Natural killer cell treated with Interleukin-12 subunit alpha and Interleukin-12 subunit beta and Interleukin-15 and Interleukin-18, amount 100 ng/mL, for 72 hours (primary cell): ENCODE measurements at regions not wholly inside any gene's neighbourhood (a gene's known extent, or its start where the extent isn't known, plus 50 kb on each side); places are given as distances from the start of the nearest gene placed in this dataset.

Experiments used
- ATAC-seq, 2 donors: fragments of 150-1000 bp; cut with Tn5 transposase in 1 of 2; sonication (Bioruptor Pico), chemical (Tn5 transposase) in 1 of 2; 2 replicates each; pipeline ENCODE4 v1.10.0; 2021
- DNase-seq: peaks from one replicate; pipeline ENCODE4 v3.0.0; 2022; ENCODE audit warnings: low spot score
- H3K27ac Mint-ChIP-seq, 2 donors: 1 replicate in 1 of 2; 2 replicates in 1 of 2; pipeline ENCODE4 v1.8.0; 2022; ENCODE audit warnings: mixed read lengths in 2 of 2, mild to moderate bottlenecking in 1 of 2, moderate library complexity in 1 of 2
- H3K27me3 Mint-ChIP-seq, 2 donors: 1 replicate in 1 of 2; 2 replicates in 1 of 2; pipeline ENCODE4 v1.8.0; 2022; ENCODE audit warnings: mixed read lengths in 2 of 2
- H3K36me3 Mint-ChIP-seq: one replicate; pipeline ENCODE4 v1.8.0; 2022; ENCODE audit warnings: mixed read lengths
- H3K4me1 Mint-ChIP-seq, 2 donors: 1 replicate in 1 of 2; 2 replicates in 1 of 2; pipeline ENCODE4 v1.8.0; 2022; ENCODE audit warnings: low read depth in 2 of 2, mixed read lengths in 2 of 2, mild to moderate bottlenecking in 1 of 2
- H3K4me3 Mint-ChIP-seq: one replicate; pipeline ENCODE4 v1.8.0; 2022; ENCODE audit warnings: mixed read lengths
- H3K9me3 Mint-ChIP-seq: 2 replicates; pipeline ENCODE4 v1.8.0; 2022; ENCODE audit warnings: mixed read lengths

DNA sequence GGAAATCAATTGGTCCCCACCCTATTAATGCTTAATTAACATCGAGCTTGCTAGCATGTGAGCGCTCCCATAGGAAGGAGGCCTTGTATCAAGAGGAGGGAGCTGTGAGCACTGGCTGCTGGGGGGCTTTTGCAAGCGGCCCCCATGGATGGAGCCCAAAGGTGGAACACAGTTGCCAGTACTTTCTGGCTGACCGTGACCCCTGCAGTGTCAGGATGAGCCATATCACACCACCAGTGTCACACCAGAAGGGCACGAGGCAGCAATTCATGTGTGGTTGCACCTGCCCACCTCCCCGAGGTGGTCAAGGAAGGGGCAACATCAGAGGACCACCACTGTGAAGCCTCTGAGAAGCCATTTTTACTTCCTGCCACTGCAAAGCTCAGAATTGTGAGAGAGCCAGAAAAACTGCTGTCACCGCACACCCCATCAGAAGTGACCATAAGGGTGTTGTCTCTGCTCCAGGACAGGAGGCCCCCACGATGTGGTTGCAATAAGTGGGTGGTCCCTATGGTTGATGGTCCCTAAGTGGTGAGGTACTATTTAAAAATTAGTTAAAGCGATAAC, 99.8 kb upstream of the RAB6C start:
- peaks cover 5 to 8% of the 10 kb centered on the region in 2 donors for H3K4me1 Mint-ChIP-seq
- H3K4me3 Mint-ChIP-seq: no peak overlapping the region
- no peaks in the 10 kb centered on the region for H3K36me3 Mint-ChIP-seq
- no peak for DNase-seq
- no peaks in the 10 kb centered on the region for H3K27me3 Mint-ChIP-seq
- no peak for ATAC-seq
- no peaks in the 10 kb centered on the region for H3K9me3 Mint-ChIP-seq
- no peak overlapping the region for H3K27ac Mint-ChIP-seq

DNA sequence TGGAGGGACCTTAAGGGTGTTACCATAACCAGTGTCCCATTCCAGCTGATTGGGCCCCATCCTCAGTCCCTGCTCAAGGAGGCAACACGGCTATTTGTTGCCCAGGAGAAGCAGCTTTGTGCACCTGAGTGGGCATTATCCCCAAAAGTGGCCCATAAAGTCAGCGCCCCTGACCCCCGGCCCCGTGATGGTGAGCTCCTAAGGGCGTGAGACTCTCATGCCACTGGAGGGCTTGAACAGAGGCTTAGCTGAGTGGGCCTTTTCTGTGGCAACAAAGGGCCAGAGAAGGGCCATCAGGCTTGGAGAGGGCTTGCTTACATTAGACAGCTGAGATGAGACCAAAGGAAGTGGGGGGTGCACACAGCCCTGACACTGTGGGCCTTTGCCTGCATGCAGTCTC, 99.2 kb upstream of the RAB6C start:
- Mint-ChIP-seq H3K36me3 (no peaks in the 10 kb centered on the region), H3K4me1 (peaks cover 5 to 8% of the 10 kb centered on the region in 2 donors), H3K9me3 (no peaks in the 10 kb centered on the region), H3K27ac (no peak overlapping the region), H3K27me3 (no peaks in the 10 kb centered on the region), H3K4me3 (no peak overlapping the region)
- ATAC-seq: no peak
- DNase-seq: no peak

DNA sequence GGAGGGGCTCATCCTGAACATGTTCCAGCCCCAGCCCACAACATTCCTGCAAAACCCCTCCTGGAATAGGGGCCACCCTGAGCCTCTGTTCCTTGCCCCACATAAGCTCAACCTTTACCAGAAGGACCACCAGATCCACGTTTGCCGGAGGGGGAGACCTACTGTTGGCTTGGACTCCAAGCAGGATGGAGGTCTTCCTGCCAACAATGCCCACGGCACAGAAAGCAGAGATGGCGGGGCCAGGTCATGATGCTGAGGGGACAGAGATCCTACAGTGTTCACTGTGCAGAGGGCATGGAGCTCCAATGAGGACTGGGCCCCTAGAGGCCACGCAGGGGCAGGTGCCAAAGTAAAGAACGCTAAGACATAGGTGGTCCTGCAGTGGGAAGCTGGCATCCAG, 98.5 kb upstream of the RAB6C start:
- no peak overlapping the region for H3K27ac Mint-ChIP-seq
- no peak overlapping the region for H3K4me3 Mint-ChIP-seq
- no peaks in the 10 kb centered on the region for H3K27me3 Mint-ChIP-seq
- H3K36me3 Mint-ChIP-seq: no peaks in the 10 kb centered on the region
- ATAC-seq (no peak), DNase-seq (no peak)
- no peaks in the 10 kb centered on the region for H3K9me3 Mint-ChIP-seq
- H3K4me1 Mint-ChIP-seq: peaks cover 5 to 8% of the 10 kb centered on the region in 2 donors

DNA sequence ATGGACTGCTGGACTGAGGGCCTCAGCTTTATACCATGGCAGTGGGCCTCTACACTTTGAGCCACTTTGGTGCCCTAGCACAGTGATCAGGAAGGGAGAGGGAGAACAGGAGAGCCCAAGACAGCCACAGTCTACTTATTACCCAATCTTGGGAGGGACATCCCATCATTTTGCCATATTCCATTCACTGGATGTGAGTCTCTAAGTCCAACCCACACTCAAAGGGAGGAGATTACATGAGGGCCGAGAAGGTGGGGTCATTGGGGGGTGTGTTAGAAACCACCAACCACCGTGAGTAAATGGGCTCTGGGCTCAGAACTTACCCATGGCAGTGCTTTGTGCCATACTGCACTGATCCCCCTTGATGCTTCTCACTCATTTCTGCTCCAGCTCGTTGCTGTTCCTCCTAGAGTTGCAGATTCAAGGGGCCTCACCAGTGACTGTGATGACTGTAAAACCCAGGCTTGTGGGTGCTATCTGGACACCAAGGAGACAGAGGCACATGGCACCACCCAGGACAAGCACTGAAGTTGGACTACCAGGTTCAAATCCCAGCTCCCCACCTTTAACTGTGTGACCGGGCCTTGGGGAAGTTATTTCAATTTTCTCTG, 97.6 kb upstream of the RAB6C start:
- Mint-ChIP-seq H3K27ac (no peak overlapping the region), H3K9me3 (no peaks in the 10 kb centered on the region), H3K4me3 (no peak overlapping the region), H3K4me1 (peaks cover under 1 to 3% of the 10 kb centered on the region in 2 donors), H3K27me3 (no peaks in the 10 kb centered on the region), H3K36me3 (no peaks in the 10 kb centered on the region)
- DNase-seq (no peak), ATAC-seq (no peak)

DNA sequence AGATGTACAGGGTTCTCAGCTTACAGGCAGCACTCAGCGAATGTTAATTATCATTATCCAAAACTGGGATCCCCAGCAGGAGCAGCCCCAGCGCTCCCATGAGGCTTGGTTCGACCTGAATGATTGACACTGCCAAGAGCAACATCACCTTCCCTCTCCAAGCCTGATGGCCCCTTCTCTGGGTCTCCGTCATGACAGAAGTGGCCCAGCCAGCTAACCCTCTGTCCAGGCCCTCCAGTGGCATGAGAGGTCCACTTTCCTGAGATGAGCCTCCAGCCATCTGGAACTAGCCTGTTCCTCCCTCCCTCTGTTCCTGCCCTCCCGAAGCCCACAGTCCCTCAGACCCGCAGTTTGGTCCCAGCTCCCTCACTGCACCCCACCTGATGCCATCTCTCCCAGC, 97.0 kb upstream of the RAB6C start:
- H3K27ac Mint-ChIP-seq: no peak overlapping the region
- ATAC-seq (no peak), DNase-seq (no peak)
- no peaks in the 10 kb centered on the region for H3K9me3 Mint-ChIP-seq
- H3K27me3 Mint-ChIP-seq: peaks cover 0 to 1% of the 10 kb centered on the region in 2 donors
- H3K4me1 Mint-ChIP-seq: no peaks in the 10 kb centered on the region
- H3K36me3 Mint-ChIP-seq: no peaks in the 10 kb centered on the region
- H3K4me3 Mint-ChIP-seq: no peak overlapping the region

DNA sequence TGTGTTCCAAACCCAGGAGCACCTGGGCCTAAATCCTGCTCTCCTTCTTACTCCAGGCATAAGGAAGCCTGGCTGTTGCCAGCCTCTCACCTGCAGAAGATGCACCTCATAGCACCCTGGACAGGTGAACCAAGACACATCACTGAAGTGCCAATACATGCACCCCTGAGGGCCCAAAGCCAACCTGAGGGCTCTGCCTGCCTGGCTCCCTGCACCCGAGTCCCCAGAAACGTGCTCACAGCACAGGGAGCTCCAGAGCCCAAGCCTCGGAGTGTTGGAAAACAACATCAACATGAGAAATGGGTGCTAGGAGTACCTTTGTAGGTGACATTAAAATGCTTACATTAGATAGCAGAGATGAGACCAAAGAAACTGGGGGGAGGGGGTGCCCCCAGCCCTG, 96.3 kb upstream of the RAB6C start:
- no peak overlapping the region for H3K4me3 Mint-ChIP-seq
- peaks cover 0 to 4% of the 10 kb centered on the region in 2 donors for H3K27me3 Mint-ChIP-seq
- no peaks in the 10 kb centered on the region for H3K9me3 Mint-ChIP-seq
- ATAC-seq (no peak), DNase-seq (no peak)
- no peaks in the 10 kb centered on the region for H3K36me3 Mint-ChIP-seq
- H3K4me1 Mint-ChIP-seq: no peaks in the 10 kb centered on the region
- no peak overlapping the region for H3K27ac Mint-ChIP-seq

DNA sequence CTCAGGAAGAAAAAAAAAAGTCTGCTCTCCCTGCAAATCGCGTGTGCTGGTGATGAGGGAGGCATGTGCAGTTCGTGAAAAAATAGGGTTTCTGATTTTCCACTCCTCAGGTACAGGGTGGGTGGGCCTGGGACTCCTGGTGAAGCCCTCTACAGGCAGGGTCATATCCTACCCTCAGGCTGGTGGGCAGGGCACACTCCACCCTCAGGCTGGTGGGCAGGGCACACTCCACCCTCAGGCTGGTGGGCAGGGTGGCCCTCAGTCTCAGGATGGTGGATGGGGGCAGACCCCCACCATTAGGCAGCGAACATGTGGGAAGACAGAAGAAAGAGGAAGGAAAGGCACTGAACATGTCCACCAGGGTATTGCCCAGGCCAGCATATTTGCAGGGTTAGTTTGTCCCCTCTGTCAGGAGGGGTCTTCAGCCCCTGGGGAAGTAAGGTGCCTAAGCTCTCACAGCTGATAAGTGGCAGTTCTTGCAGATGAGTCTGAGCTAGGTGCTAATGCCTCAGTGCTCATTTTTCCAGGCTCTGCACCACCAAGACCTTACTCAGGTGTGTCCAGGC, 95.2 kb upstream of the RAB6C start:
- no peak overlapping the region for H3K4me3 Mint-ChIP-seq
- H3K27me3 Mint-ChIP-seq: peaks cover 0 to 7% of the 10 kb centered on the region in 2 donors
- no peak overlapping the region for H3K27ac Mint-ChIP-seq
- DNase-seq (no peak), ATAC-seq (no peak)
- no peaks in the 10 kb centered on the region for H3K9me3 Mint-ChIP-seq
- no peaks in the 10 kb centered on the region for H3K36me3 Mint-ChIP-seq
- H3K4me1 Mint-ChIP-seq: no peaks in the 10 kb centered on the region

DNA sequence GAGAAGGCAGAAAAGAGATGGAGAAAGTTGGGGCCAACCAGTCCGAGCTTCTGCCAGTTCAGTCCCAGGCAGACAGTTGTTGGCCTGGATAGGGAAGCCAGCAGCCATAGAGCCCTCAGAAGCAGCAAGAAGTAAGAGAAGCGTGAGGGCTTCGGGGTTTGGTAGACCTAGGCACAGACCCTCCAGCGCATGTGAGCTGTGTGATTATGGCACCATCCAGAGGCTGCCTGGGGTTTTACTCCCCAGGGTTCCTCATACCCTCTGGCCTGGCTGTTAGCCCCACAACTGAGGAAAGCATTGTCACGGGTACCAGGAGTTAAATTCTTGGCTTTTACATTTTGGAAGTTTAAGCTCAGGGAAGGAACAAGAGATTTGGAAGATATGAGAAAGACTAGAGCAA, 93.7 kb upstream of the RAB6C start:
- H3K4me1 Mint-ChIP-seq: no peaks in the 10 kb centered on the region
- H3K36me3 Mint-ChIP-seq: no peaks in the 10 kb centered on the region
- ATAC-seq (no peak), DNase-seq (no peak)
- H3K4me3 Mint-ChIP-seq: no peak overlapping the region
- H3K9me3 Mint-ChIP-seq: no peaks in the 10 kb centered on the region
- H3K27ac Mint-ChIP-seq: no peak overlapping the region
- peaks cover 11% of the 10 kb centered on the region in 2 donors for H3K27me3 Mint-ChIP-seq

DNA sequence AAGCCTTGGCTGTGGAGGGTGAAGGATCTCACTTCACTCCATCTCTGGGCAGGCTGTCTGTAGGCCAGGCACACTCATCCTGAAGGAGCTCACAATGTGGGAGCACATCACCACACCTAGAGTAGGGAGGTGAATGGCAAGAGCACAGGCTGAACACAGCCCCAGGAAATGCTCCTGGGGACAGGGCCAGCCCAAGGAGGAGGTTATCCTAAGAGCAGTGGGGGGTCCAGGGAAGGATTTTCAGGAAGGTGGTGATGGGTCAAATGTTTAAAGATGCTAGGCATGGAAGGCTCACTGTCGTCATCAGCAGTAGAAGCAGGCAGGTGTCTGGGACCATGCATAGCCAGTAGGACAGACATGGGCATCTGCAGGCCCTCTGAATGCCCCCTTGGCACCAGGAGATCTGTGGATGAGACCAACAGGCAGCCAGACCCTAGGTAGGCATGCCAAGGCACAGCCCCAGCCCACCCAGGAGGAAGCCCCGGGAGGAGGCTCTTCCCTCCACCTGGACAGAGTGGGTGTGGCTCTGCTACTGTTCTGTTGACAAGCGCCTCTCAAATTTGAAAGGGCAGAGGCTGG, 91.7 kb upstream of the RAB6C start:
- H3K4me1 Mint-ChIP-seq: no peaks in the 10 kb centered on the region
- no peak for DNase-seq
- ATAC-seq: no peak
- H3K4me3 Mint-ChIP-seq: no peak overlapping the region
- H3K9me3 Mint-ChIP-seq: no peaks in the 10 kb centered on the region
- peaks cover 17 to 25% of the 10 kb centered on the region in 2 donors for H3K27me3 Mint-ChIP-seq
- H3K27ac Mint-ChIP-seq: no peak overlapping the region
- H3K36me3 Mint-ChIP-seq: no peaks in the 10 kb centered on the region

DNA sequence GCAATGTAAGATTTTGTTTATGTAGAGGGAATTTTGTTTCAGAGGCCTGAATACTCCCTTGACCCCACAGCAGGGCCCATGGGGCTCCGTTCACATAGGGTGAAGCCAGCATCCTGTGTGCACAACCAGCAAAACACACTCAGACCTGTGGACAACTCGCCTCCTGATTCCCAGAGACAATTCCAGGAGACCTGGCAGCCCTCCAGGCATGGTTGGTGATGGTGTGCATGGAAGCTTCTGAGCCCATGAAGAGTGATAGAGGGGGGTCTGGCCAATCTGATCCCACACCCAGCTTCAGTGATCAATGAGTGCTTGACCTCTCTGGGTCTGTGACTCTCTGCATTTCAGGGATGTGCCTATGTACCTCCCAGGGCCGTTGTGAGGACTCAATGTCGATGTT, 91.0 kb upstream of the RAB6C start:
- Mint-ChIP-seq H3K4me1 (no peaks in the 10 kb centered on the region), H3K36me3 (no peaks in the 10 kb centered on the region), H3K27me3 (peaks cover 17 to 25% of the 10 kb centered on the region in 2 donors), H3K9me3 (no peaks in the 10 kb centered on the region), H3K4me3 (no peak overlapping the region), H3K27ac (no peak overlapping the region)
- ATAC-seq (no peak), DNase-seq (no peak)

DNA sequence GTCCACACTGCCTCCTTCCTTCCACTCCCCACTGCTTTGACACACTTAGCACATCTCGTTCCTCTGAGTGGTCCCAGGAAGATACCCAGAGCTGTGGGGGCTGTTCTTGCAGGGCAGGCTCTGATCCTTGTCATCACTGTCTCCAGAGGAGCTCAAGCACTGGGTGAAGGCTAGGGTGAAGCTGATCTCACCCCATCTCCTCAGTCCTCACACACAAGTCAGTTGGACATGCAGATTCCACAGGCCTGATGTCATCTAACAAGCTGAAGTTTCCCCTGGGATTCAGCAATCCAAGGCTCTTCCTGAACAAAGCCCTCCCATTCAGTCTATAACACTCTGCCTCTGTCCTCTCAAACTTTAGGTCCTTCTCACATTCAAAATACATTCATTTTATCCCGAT, 90.6 kb upstream of the RAB6C start:
- Mint-ChIP-seq H3K27me3 (peaks cover 17 to 27% of the 10 kb centered on the region in 2 donors), H3K4me1 (no peaks in the 10 kb centered on the region), H3K27ac (no peak overlapping the region), H3K4me3 (no peak overlapping the region), H3K9me3 (no peaks in the 10 kb centered on the region), H3K36me3 (no peaks in the 10 kb centered on the region)
- DNase-seq (no peak), ATAC-seq (no peak)

DNA sequence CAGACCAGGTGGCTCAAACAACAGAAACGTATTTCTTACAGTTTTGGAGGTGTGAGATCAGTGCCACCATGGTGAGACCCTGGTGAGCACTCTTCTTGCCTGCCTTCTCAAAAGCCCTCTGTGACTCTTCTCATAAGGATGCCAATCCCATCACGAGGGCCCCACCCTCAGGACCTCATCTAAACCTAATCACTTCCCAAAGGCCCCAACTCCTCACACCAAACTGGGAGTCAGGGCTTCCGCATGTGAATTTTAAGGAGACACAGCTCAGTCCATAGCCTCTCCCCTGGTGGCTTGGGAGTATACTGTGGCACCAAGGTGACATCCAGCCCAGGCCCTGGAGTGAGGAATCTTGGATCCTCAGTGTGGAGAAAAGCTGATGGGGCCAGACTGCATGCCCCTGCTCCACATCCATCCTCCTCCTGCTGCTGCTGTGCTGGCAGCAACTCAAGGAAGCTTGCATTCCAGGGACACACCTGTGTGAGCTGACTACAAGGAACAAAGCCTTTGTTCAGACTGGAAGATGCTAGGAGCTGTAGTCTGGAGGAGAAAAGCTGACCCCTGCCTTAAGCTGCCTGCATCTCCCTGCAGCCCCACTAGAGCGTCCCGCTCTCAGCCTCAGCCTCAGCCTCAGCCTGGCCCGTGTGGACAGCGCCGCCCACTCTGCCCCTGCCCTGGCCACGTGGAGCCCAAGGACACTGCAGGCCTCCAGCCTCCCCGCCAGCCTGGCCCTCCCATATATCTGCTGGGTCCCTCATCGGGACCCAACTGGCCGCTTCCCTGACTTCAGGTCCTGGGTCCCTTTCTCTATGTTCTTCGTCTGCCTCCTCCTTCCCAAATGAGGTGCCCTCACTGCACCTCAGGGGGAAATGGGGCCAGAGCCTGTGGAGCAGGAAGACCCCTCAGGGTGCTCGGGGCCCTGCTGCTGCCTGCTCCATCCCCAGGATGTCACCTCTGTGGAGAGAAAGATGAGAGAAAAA, 87.8 kb upstream of the RAB6C start:
- Mint-ChIP-seq H3K4me1 (no peaks in the 10 kb centered on the region), H3K4me3 (no peak overlapping the region), H3K9me3 (no peaks in the 10 kb centered on the region), H3K36me3 (no peaks in the 10 kb centered on the region), H3K27ac (no peak overlapping the region), H3K27me3 (peaks cover 22 to 32% of the 10 kb centered on the region in 2 donors)
- no peak for DNase-seq
- peak in 1 of 2 donors; percentile 2 for ATAC-seq

DNA sequence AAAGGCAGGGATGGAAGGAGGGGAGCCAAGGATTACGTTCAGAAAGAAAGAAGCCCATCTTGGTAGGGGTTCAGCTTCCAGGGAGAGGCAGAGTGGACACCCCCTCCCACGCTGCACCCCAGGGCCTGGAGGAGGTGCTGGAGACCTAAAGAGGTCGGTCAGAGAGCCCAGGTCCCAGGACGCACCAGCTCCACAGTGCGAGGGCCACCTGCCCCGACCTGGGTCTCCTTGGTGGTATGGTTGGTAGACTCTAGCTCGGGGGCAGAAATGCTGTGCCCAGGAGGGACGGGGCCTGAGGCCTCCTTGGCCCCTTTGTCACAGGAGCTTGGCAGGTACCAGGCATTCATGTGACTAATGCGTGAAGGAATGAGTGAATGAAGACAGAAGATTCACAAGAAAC, 87.1 kb upstream of the RAB6C start:
- no peaks in the 10 kb centered on the region for H3K36me3 Mint-ChIP-seq
- H3K9me3 Mint-ChIP-seq: no peaks in the 10 kb centered on the region
- H3K4me3 Mint-ChIP-seq: no peak overlapping the region
- no peaks in the 10 kb centered on the region for H3K4me1 Mint-ChIP-seq
- H3K27ac Mint-ChIP-seq: no peak overlapping the region
- DNase-seq (no peak), ATAC-seq (no peak)
- peaks cover 26 to 38% of the 10 kb centered on the region in 2 donors for H3K27me3 Mint-ChIP-seq

DNA sequence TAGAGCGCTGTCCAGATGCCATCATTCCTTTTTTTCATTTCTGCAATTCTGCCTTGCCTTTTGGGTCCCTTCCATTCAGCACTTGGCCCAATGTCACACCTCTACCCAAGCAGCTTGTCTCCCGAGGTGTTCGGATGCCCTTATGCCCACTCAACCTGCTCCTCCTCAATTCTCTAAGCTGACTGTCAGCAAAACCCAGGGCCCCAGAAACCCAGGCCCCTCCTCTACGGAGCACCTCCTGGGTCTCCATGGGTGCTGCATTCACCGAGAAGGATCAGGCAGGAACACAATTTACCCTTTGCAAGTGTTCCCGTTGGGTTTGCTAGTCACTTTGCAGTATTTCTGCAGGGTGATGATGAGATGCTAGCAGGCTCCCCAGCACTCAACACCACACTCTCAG, 86.7 kb upstream of the RAB6C start:
- Mint-ChIP-seq H3K4me3 (no peak overlapping the region), H3K27ac (no peak overlapping the region), H3K27me3 (peaks cover 25 to 42% of the 10 kb centered on the region in 2 donors), H3K4me1 (no peaks in the 10 kb centered on the region), H3K36me3 (no peaks in the 10 kb centered on the region), H3K9me3 (no peaks in the 10 kb centered on the region)
- DNase-seq (no peak), ATAC-seq (no peak)
